ENCODE measurements at regions not wholly inside any gene's neighbourhood (a gene's known extent, or its start where the extent isn't known, plus 50 kb on each side); places are given as distances from the start of the nearest gene placed in this dataset.

- TF ChIP-seq CTCF (IDR thresholded peaks at IDR 0.05; ENCODE audit: low read length) (no peak), EZH2 (IDR thresholded peaks at IDR 0.05; ENCODE audit: borderline replicate concordance, low read length) (no peak)
Measured at GRCh38 chr1:189805735-189806134, 671.9 kb downstream of the BRINP3 start.
